Non-pigmented ciliary epithelial cell (primary cell): ENCODE measurements at regions not wholly inside any gene's neighbourhood (a gene's known extent, or its start where the extent isn't known, plus 50 kb on each side); places are given as distances from the start of the nearest gene placed in this dataset.

Experiments
- DNase-seq: peaks from one replicate; pipeline ENCODE4 v3.0.0-alpha.2; 2010; ENCODE audit warnings: low read depth

GRCh38 chr9:18154661-18155060 lies 319.3 kb upstream of the ADAMTSL1 start:
- no peak for DNase-seq

GRCh38 chr9:18159254-18159653 lies 314.7 kb upstream of the ADAMTSL1 start:
- no peak for DNase-seq

- DNase-seq: no peak
Observed at GRCh38 chr9:18163146-18163545, 310.8 kb upstream of the ADAMTSL1 start.

- no peak for DNase-seq
Observed at GRCh38 chr9:18167733-18168132, 306.2 kb upstream of the ADAMTSL1 start.

GRCh38 chr9:18173923-18174322 lies 300.0 kb upstream of the ADAMTSL1 start:
- no peak for DNase-seq

- no peak for DNase-seq
Observed at GRCh38 chr9:18182636-18183035, 291.3 kb upstream of the ADAMTSL1 start.

GRCh38 chr9:18183974-18184373 lies 290.0 kb upstream of the ADAMTSL1 start:
- no peak for DNase-seq

GRCh38 chr9:18184401-18184800 lies 289.6 kb upstream of the ADAMTSL1 start:
- DNase-seq: no peak

- DNase-seq: no peak
Observed at GRCh38 chr9:18185196-18185595, 288.8 kb upstream of the ADAMTSL1 start.

- no peak for DNase-seq
Observed at GRCh38 chr9:18188971-18189370, 285.0 kb upstream of the ADAMTSL1 start.

- peak; percentile 20 for DNase-seq
Observed at GRCh38 chr9:18189871-18190670, 283.9 kb upstream of the ADAMTSL1 start.

GRCh38 chr9:18190671-18191374 lies 283.1 kb upstream of the ADAMTSL1 start:
- DNase-seq: no peak

- DNase-seq: no peak
Observed at GRCh38 chr9:18194316-18194715, 279.6 kb upstream of the ADAMTSL1 start.

- no peak for DNase-seq
Observed at GRCh38 chr9:18195223-18195622, 278.7 kb upstream of the ADAMTSL1 start.

GRCh38 chr9:18202924-18203323 lies 271.0 kb upstream of the ADAMTSL1 start:
- no peak for DNase-seq

- no peak for DNase-seq
Observed at GRCh38 chr9:18207735-18208134, 266.2 kb upstream of the ADAMTSL1 start.

- DNase-seq: peak; percentile 15
Observed at GRCh38 chr9:18208166-18209059, 265.5 kb upstream of the ADAMTSL1 start.

GRCh38 chr9:18215626-18216025 lies 258.3 kb upstream of the ADAMTSL1 start:
- no peak for DNase-seq

GRCh38 chr9:18216376-18216775 lies 257.6 kb upstream of the ADAMTSL1 start:
- DNase-seq: no peak

- no peak for DNase-seq
Observed at GRCh38 chr9:18228101-18228500, 245.9 kb upstream of the ADAMTSL1 start.

- no peak for DNase-seq
Observed at GRCh38 chr9:18229992-18230676, 243.8 kb upstream of the ADAMTSL1 start.

- DNase-seq: no peak
Observed at GRCh38 chr9:18233311-18233710, 240.6 kb upstream of the ADAMTSL1 start.
